ENCODE measurements at regions not wholly inside any gene's neighbourhood (a gene's known extent, or its start where the extent isn't known, plus 50 kb on each side); places are given as distances from the start of the nearest gene placed in this dataset.

- no peak overlapping the region for H3K27ac ChIP-seq
- no peak for TF ChIP-seq ZFX (IDR thresholded peaks at IDR 0.05; ENCODE audit: borderline replicate concordance)
- TF ChIP-seq, protein P1, sequence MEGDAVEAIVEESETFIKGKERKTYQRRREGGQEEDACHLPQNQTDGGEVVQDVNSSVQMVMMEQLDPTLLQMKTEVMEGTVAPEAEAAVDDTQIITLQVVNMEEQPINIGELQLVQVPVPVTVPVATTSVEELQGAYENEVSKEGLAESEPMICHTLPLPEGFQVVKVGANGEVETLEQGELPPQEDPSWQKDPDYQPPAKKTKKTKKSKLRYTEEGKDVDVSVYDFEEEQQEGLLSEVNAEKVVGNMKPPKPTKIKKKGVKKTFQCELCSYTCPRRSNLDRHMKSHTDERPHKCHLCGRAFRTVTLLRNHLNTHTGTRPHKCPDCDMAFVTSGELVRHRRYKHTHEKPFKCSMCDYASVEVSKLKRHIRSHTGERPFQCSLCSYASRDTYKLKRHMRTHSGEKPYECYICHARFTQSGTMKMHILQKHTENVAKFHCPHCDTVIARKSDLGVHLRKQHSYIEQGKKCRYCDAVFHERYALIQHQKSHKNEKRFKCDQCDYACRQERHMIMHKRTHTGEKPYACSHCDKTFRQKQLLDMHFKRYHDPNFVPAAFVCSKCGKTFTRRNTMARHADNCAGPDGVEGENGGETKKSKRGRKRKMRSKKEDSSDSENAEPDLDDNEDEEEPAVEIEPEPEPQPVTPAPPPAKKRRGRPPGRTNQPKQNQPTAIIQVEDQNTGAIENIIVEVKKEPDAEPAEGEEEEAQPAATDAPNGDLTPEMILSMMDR (IDR thresholded peaks at IDR 0.05): no peak
Measured at GRCh38 chr4:171644430-171645057, 168.7 kb upstream of the GALNTL6 start.

- H3K27ac ChIP-seq: no peak overlapping the region
- no peak for TF ChIP-seq ZFX (IDR thresholded peaks at IDR 0.05; ENCODE audit: borderline replicate concordance)
- TF ChIP-seq, protein P1 (IDR thresholded peaks at IDR 0.05): no peak
Measured at GRCh38 chr4:171639540-171639939, 173.7 kb upstream of the GALNTL6 start.

GRCh38 chr4:171636606-171637005 lies 176.6 kb upstream of the GALNTL6 start:
- TF ChIP-seq, protein P1 (IDR thresholded peaks at IDR 0.05): no peak
- no peak for TF ChIP-seq ZFX (IDR thresholded peaks at IDR 0.05; ENCODE audit: borderline replicate concordance)
- no peak overlapping the region for H3K27ac ChIP-seq

GRCh38 chr4:171629737-171630136 lies 183.5 kb upstream of the GALNTL6 start:
- H3K27ac ChIP-seq: no peak overlapping the region
- TF ChIP-seq, protein P1 (IDR thresholded peaks at IDR 0.05): peak; percentile 16; the same call in 1 of the 2 replicates
- no peak for TF ChIP-seq ZFX (IDR thresholded peaks at IDR 0.05; ENCODE audit: borderline replicate concordance)

DNA sequence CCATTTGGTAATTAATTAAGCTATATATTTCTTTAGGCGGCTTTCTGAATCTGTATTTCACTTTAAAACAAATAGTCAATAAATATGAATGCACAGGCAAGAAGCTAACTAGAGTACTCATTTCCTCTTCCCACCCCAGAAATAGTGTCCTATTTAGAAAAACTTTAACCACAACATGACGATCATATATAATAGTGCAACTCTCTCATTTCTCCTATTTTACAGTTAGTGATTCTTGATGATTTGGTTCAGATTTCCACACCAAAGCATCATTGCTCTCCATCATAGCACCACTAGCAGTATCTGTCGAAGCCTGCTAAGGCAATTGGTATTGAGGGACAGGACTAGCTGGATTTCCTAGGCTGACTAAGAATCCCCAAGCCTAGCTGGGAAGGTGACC lies 184.0 kb upstream of the GALNTL6 start:
- no peak overlapping the region for H3K27ac ChIP-seq

GRCh38 chr4:171626554-171626953 lies 186.7 kb upstream of the GALNTL6 start:
- TF ChIP-seq, protein P1 (IDR thresholded peaks at IDR 0.05): no peak
- no peak for TF ChIP-seq ZFX (IDR thresholded peaks at IDR 0.05; ENCODE audit: borderline replicate concordance)
- H3K27ac ChIP-seq: no peak overlapping the region

More for the DNA sequence above, 184.0 kb upstream of the GALNTL6 start:
- TF ChIP-seq ZFX (IDR thresholded peaks at IDR 0.05; ENCODE audit: borderline replicate concordance): no peak
- TF ChIP-seq, protein P1 (IDR thresholded peaks at IDR 0.05): no peak

- H3K27ac ChIP-seq: no peak overlapping the region
- TF ChIP-seq, protein P1 (IDR thresholded peaks at IDR 0.05): no peak
- no peak for TF ChIP-seq ZFX (IDR thresholded peaks at IDR 0.05; ENCODE audit: borderline replicate concordance)
Measured at GRCh38 chr4:171622729-171623128, 190.5 kb upstream of the GALNTL6 start.
